ENCODE measurements at regions not wholly inside any gene's neighbourhood (a gene's known extent, or its start where the extent isn't known, plus 50 kb on each side); places are given as distances from the start of the nearest gene placed in this dataset.
A peak's percentile ranks its signal among the peaks of the same experiment; 100 is the strongest.

- no peak for DNase-seq
Measured at GRCh38 chr16:73663720-73664119, 615.8 kb upstream of the ZFHX3 start.

- no peak for DNase-seq
Measured at GRCh38 chr16:73636196-73636595, 588.3 kb upstream of the ZFHX3 start.

- DNase-seq = no peak
Measured at GRCh38 chr16:73629011-73629410, 581.1 kb upstream of the ZFHX3 start.

GRCh38 chr16:73617738-73618137 lies 569.8 kb upstream of the ZFHX3 start:
- DNase-seq = no peak

GRCh38 chr16:73616770-73617169 lies 568.8 kb upstream of the ZFHX3 start:
- no peak for DNase-seq

GRCh38 chr16:73616166-73616753 lies 568.3 kb upstream of the ZFHX3 start:
- DNase-seq = no peak

GRCh38 chr16:73615071-73615940 lies 567.4 kb upstream of the ZFHX3 start:
- no peak for DNase-seq

GRCh38 chr16:73614131-73614530 lies 566.2 kb upstream of the ZFHX3 start:
- no peak for DNase-seq

GRCh38 chr16:73610605-73611156 lies 562.8 kb upstream of the ZFHX3 start:
- peak; percentile 12 for DNase-seq

- no peak for DNase-seq
Measured at GRCh38 chr16:73610160-73610559, 562.2 kb upstream of the ZFHX3 start.

GRCh38 chr16:73608911-73609310 lies 561.0 kb upstream of the ZFHX3 start:
- no peak for DNase-seq

- DNase-seq = no peak
Measured at GRCh38 chr16:73605309-73605708, 557.4 kb upstream of the ZFHX3 start.

GRCh38 chr16:73601911-73602310 lies 554.0 kb upstream of the ZFHX3 start:
- DNase-seq = no peak

GRCh38 chr16:73599870-73600269 lies 551.9 kb upstream of the ZFHX3 start:
- no peak for DNase-seq

- peak; percentile 32 for DNase-seq
Measured at GRCh38 chr16:73599351-73599750, 551.4 kb upstream of the ZFHX3 start.

- DNase-seq = no peak
Measured at GRCh38 chr16:73584157-73584556, 536.2 kb upstream of the ZFHX3 start.

GRCh38 chr16:73572135-73572828 lies 524.4 kb upstream of the ZFHX3 start:
- no peak for DNase-seq

GRCh38 chr16:73569266-73569980 lies 521.5 kb upstream of the ZFHX3 start:
- DNase-seq = no peak

- no peak for DNase-seq
Measured at GRCh38 chr16:73568769-73569168, 520.8 kb upstream of the ZFHX3 start.

- no peak for DNase-seq
Measured at GRCh38 chr16:73565925-73566324, 518.0 kb upstream of the ZFHX3 start.

GRCh38 chr16:73565263-73565662 lies 517.3 kb upstream of the ZFHX3 start:
- DNase-seq = no peak

GRCh38 chr16:73563709-73564108 lies 515.8 kb upstream of the ZFHX3 start:
- DNase-seq = no peak

- no peak for DNase-seq
Measured at GRCh38 chr16:73560497-73560896, 512.6 kb upstream of the ZFHX3 start.
